ENCODE measurements at regions not wholly inside any gene's neighbourhood (a gene's known extent, or its start where the extent isn't known, plus 50 kb on each side); places are given as distances from the start of the nearest gene placed in this dataset.

- no peaks in the 10 kb centered on the region for H3K9me3 ChIP-seq (ENCODE audit: control insufficient read depth, low read depth, low read length)
- no peak overlapping the region for H3K9ac ChIP-seq (ENCODE audit: control insufficient read depth, extremely low read depth, insufficient read depth, low read length)
- TF ChIP-seq CTCF (optimal IDR thresholded peaks at IDR 0.05 in 1 of 3, IDR thresholded peaks at IDR 0.05 in 1 of 3, conservative IDR thresholded peaks at IDR 0.05 in 1 of 3; ENCODE audit: extremely low read depth in 1 of 3, insufficient read depth in 2 of 3, low read length in 3 of 3) (no peak), EZH2 (IDR thresholded peaks at IDR 0.05; ENCODE audit: low read length) (no peak)
- H3K27me3 ChIP-seq (ENCODE audit: control insufficient read depth, extremely low read depth, insufficient read depth, low read length) = no peaks in the 10 kb centered on the region
- no peaks in the 10 kb centered on the region for H4K20me1 ChIP-seq (ENCODE audit: control insufficient read depth, extremely low read depth, insufficient read depth, low read length)
- FAIRE-seq (peak; percentile 23), DNase-seq (ENCODE audit: low read depth, low spot score) (no peak)
- H3K36me3 ChIP-seq (ENCODE audit: control insufficient read depth in 2 of 2, extremely low read depth in 1 of 2, insufficient read depth in 2 of 2, low read length in 2 of 2) = no peaks in the 10 kb centered on the region
- dilution Hi-C loops (cut with MboI; ENCODE audit: extremely low pct_ligation_motif_present, low sequenced_read_pairs) = no loop called here
- peaks cover 3% of the 10 kb centered on the region for H3K4me1 ChIP-seq (ENCODE audit: control insufficient read depth, extremely low read depth, insufficient read depth, low read length)
- H2AFZ ChIP-seq (ENCODE audit: control insufficient read depth, low read length) = no peak overlapping the region
- H3K79me2 ChIP-seq (ENCODE audit: control insufficient read depth, insufficient read depth, low read length) = no peaks in the 10 kb centered on the region
- H3K4me2 ChIP-seq (ENCODE audit: control insufficient read depth, extremely low read depth, insufficient read depth, low read depth, low read length) = no peak overlapping the region
- H3K27ac ChIP-seq (ENCODE audit: control insufficient read depth, insufficient read depth, low read length) = peak overlapping the region; percentile 8
- no peak overlapping the region for H3K4me3 ChIP-seq (ENCODE audit: control insufficient read depth in 2 of 3, extremely low read depth in 1 of 3, insufficient read depth in 2 of 3, low read depth in 1 of 3, low read length in 3 of 3)
- H3K9me1 ChIP-seq (ENCODE audit: control insufficient read depth, extremely low read depth, insufficient read depth, low read length) = no peaks in the 10 kb centered on the region
These were observed 158.1 kb upstream of the HMHB1 start for GRCh38 chr5:143653766-143654282.

GRCh38 chr5:143653256-143653655, 158.7 kb upstream of the HMHB1 start:
- Histone ChIP-seq H3K4me3 (ENCODE audit: control insufficient read depth in 2 of 3, extremely low read depth in 1 of 3, insufficient read depth in 2 of 3, low read depth in 1 of 3, low read length in 3 of 3) (no peak overlapping the region), H3K9ac (ENCODE audit: control insufficient read depth, extremely low read depth, insufficient read depth, low read length) (no peak overlapping the region), H3K9me1 (ENCODE audit: control insufficient read depth, extremely low read depth, insufficient read depth, low read length) (no peaks in the 10 kb centered on the region), H3K27ac (ENCODE audit: control insufficient read depth, insufficient read depth, low read length) (no peak overlapping the region), H2AFZ (ENCODE audit: control insufficient read depth, low read length) (no peak overlapping the region), H3K36me3 (ENCODE audit: control insufficient read depth in 2 of 2, extremely low read depth in 1 of 2, insufficient read depth in 2 of 2, low read length in 2 of 2) (no peaks in the 10 kb centered on the region), H3K27me3 (ENCODE audit: control insufficient read depth, extremely low read depth, insufficient read depth, low read length) (no peaks in the 10 kb centered on the region), H3K9me3 (ENCODE audit: control insufficient read depth, low read depth, low read length) (no peaks in the 10 kb centered on the region), H3K4me1 (ENCODE audit: control insufficient read depth, extremely low read depth, insufficient read depth, low read length) (peaks cover 3% of the 10 kb centered on the region), H4K20me1 (ENCODE audit: control insufficient read depth, extremely low read depth, insufficient read depth, low read length) (no peaks in the 10 kb centered on the region), H3K79me2 (ENCODE audit: control insufficient read depth, insufficient read depth, low read length) (no peaks in the 10 kb centered on the region), H3K4me2 (ENCODE audit: control insufficient read depth, extremely low read depth, insufficient read depth, low read depth, low read length) (no peak overlapping the region)
- DNase-seq (ENCODE audit: low read depth, low spot score) (no peak), FAIRE-seq (peak; percentile 51)
- TF ChIP-seq EZH2 (IDR thresholded peaks at IDR 0.05; ENCODE audit: low read length) (no peak), CTCF (optimal IDR thresholded peaks at IDR 0.05 in 1 of 3, IDR thresholded peaks at IDR 0.05 in 1 of 3, conservative IDR thresholded peaks at IDR 0.05 in 1 of 3; ENCODE audit: extremely low read depth in 1 of 3, insufficient read depth in 2 of 3, low read length in 3 of 3) (no peak)
- dilution Hi-C loops (cut with MboI; ENCODE audit: extremely low pct_ligation_motif_present, low sequenced_read_pairs) = no loop called here
